HG02571 (cell line): ENCODE measurements at regions not wholly inside any gene's neighbourhood (a gene's known extent, or its start where the extent isn't known, plus 50 kb on each side); places are given as distances from the start of the nearest gene placed in this dataset.
A peak's percentile ranks its signal among the peaks of the same experiment; 100 is the strongest.

Source experiments
- ATAC-seq: cut with Tn5 transposase; IDR thresholded peaks from one replicate; pipeline ENCODE4 v1.9.1; 2021; ENCODE audit warnings: mild to moderate bottlenecking, moderate library complexity; ENCODE audit not compliant: unreplicated experiment

DNA sequence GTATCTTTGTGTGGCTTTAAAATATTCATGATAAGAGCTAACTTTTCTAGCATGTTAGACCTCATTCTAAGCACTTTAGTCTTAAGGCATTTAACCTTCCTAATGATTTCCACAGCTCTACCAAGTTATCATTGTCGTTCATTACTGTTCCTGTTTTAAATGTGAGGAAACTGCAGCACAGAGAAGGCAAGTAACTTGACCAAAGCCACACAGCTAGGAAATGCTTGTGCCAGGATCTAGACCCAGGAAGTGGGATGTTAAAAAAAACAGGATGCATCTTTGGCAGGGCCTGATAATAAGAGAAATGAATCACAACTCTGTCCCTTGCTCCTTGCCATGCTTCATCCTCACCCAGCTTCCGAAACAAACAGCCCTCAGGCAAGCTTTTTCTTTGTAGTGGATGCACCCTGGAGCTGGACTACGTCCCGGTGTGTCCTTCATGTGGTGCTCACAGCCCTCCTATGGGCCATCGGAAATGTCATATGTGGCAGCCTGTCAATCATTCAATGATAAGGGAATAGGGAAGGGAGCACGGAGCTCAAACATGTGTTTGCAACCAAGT, 196.9 kb upstream of the RREB1 start:
- ATAC-seq, result no peak

DNA sequence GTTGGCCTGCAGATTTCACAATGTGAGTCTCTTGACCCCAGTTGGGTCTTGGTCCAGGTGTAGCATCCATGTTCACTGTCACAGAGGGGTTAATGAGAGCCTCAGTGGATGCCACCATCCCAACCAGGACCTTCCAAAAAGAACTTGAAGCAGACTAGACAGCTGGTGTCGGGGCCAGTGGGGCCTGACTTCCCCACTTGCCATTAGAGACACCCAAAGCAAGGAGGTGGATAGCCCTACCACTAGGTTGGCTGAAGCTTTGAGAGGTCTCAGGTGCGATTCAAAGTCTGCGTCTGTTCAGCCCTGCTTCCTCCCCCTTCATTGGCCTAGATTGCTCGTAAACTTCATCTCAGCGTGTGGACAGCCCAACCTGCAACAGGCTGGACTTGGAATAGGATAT, 196.4 kb upstream of the RREB1 start:
- no peak for ATAC-seq

DNA sequence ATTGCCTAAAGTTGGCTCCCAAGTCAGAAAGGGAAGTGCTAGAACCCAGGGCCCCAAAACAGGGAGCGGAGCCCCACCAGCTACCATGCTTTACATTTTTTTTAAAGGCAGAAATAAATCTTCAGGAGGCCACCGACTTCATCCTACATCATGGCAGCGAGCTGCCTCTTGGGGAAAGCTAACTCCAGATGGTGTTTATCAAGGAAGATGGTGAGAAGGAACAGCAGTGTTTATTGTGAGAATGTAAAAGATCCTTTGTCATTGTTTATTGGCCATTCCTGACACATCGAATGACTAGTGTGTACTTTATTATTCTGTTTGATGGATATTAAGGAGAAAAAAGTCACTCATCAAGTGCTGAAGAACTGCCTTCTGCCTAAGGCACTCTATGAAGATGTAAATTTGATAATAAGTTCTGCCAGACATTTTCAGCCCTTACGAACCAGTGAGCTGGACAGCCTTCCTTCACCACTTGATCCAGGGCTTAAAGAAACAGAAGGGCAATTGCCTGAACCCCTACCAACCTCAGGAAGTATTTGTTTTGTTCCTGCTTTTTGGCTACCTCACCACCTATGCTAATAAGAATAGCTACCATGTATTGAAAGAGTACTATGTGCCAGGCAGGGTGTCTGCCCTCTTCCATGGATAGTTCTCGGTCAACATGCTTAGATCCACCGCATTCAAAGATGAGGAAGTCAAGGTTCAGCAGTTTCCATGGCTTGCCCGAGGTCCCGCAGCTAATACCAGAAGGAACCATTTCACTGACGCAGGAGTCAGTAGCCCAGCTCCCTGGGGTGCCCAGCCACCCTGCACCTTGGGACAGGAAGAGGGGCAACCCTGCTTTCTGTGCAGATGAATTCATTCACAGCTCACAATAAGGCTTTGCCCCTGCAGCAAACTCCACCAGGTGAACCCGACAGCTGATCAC, 194.7 kb upstream of the RREB1 start:
- ATAC-seq, result no peak

DNA sequence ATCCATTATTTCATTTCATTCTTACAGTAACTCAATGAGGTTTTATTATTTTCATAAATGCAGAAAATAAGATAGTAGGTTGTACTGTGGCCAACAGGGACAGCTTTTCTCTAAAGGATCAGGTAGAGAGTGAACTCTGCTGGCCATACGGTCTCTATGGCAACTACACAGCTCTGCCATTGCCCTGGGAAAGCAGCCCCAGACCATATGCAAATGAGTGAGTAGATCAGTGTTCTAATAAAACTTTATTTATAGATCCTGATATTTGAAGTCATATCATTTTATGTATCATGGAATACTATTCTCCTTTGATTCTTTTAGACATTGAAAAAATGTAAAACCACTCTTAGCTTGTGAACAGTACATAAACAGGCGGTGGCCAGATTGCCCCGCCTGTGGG, 192.5 kb upstream of the RREB1 start:
- no peak for ATAC-seq

DNA sequence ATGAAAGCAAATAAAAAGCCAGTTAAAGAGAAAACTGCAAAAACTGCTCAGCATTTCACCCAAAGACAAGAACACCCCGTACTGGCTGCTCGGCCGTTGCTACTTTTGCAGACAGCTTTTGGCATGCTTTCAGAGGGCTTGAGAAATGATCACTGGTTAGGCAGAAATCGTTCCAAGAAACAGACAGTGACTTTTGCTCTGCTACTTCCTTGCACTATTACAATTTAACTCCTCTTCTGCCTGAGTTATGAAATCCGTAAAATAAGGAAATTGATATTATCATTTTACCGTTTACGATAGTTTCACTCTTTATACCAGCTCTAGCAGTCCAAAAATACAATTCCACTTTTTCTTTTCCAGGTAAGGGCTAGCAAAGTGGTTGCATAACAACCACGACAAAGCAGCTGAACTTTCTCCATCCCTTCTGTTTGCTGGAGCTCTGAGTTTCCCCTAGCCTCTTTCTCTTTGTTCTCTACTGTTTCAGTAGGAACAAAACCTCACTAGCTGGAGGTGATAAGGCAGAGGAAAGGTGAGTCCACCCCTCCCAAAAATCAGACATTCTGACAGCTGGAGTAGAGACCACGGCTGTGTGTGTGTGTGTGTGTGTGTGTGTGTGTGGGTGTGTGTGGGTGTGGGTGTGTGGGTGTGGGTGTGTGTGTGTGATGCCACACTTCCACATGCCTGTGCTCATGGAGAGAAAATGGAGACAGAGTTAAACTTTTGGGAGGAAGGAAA, 191.8 kb upstream of the RREB1 start:
- no peak for ATAC-seq

DNA sequence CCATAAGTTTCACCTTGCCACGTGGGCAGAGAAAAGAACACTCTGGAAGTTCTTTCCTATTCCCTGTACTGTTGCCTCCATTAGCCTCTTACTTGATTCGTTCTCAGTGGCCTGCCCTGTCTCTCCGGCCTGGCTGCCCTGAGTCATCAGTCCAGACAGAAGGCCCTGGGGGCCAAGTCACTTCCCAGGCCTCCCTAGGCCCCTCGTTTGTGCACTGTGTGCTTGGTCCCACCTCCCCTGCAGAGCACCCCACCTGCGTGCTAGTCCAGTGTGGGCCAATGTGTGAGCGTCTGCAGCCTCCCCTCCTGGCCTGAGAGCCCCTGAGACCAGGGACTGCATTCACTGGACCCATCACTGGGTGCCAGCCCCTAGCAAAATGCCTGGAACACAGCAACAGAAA, 191.2 kb upstream of the RREB1 start:
- ATAC-seq, result no peak

DNA sequence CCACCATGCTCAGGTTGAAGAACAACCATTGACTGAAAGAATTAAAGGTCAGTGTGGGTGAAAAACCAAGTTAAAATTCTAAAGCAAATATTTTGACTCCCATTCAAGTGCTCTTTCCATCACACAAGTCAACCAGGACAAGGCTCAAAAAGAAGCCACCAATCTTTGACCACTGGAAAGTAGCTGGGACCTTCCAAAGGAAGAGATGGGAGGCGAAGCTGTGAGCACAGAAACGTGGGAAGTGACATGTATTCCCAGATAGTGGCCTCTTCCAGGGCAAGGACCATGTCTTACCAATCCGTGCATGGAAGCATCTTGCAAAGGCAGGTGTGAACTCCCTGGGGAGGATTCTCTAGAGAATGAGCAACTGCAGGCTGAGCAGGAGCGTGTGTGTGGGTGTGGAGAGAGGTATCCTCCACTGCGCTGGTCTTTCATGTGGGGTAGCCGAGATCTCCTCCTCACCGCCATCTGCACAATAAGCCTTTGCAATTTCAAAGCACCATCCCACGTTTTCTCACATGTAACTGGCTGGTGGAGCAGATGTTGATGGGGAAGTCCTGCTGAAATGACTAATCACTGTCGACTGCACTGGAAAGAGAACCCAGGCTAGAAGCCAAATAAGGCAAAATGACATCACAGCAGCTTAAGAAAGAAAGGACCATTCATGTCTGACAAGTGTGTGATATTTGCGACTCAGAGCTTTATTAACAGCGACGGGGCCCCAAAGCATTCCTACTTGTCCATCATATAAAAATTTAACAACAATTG, 189.4 kb upstream of the RREB1 start:
- ATAC-seq, result peak; percentile 90

DNA sequence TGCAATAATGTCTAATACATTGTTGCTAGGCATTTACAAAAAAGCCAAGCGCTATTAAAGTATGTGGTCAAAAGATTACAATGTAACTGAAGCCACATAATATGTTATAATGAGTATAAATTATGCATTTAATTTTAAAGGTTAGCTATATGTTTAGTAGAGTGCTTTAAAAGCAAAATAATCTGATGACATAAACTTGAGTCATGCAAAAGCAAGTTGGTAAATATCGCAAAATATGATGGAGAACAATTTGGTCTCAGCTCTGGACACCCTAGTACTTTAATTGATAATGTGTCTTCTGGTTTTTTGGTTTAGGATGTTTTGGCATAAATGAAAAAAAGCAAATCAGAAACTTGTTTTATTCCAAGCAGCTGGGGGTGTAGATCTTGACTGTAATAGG, 188.6 kb upstream of the RREB1 start:
- no peak for ATAC-seq

DNA sequence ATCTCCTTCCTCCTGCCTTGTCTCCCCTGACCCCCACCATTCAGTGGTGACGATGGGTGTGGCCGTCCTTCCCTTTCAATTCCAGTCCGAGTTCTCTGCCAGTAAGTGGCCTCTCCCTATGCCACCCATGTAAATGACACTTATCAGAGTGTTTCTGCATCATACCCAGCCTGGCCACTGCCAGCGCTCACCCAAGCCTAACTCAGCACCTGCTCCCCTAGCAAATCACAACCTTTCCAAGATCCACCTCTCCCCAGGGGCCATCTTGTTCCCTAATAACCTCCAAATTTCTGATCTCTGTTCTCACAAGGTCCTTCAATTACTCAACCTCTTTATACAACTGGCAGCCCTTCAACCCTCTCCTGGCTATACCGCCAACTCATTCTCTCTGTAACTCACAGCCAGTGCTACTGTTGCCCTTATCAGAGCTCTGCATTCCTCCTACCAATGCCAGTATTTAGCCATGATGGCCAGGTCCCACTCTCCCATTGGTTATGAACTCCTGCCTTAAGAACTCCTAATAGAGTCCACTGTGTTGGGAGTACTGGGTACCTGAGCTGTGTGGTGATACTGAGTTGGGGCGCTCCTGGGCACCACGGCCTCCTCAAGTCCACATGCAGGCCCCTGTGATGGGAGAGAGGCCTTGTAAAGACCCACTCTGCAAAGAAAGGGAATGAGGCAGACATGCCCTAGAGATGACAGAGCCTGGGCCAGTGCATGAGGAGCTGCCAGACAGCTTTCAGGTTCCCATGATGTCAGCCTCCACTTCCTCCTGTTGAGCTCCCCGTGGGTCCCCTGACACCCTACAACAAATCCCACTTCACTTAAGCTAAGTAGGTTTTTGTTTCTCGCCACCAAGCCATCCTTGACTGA, 187.4 kb upstream of the RREB1 start:
- ATAC-seq, result no peak

DNA sequence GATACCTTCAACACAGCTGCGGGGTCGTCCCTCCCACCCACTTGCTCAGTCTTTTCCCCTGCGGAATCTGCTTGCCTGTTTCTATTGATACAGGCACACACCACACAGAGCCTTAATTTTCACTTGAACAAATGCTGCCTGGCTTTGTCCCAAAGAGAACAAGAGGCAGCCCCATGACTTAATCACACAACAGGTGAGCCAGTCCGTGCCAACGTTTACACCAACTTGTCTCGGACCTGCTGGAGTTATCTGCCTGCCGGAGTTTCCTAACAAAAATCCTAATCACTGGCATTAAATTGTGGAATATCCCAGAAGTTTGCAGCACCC, 186.8 kb upstream of the RREB1 start:
- ATAC-seq, result no peak

DNA sequence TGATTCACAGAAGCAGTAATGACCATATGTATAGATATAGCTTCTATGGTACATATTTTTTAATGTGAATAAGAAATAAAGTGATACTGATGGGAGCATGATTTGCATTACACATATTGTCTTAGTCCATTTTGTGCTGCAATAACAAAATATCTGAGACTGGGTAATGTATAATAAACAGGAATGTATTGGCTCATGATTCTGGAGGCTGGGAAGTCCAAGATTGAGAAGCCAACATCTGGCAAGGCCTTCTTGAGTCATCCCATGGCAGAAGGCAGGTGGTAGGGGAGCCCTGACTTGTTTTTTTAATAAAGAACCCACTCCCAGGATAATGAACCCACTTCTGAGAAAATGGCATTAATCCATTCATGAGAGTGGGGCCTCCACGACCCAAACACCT, 185.6 kb upstream of the RREB1 start:
- ATAC-seq, result no peak

DNA sequence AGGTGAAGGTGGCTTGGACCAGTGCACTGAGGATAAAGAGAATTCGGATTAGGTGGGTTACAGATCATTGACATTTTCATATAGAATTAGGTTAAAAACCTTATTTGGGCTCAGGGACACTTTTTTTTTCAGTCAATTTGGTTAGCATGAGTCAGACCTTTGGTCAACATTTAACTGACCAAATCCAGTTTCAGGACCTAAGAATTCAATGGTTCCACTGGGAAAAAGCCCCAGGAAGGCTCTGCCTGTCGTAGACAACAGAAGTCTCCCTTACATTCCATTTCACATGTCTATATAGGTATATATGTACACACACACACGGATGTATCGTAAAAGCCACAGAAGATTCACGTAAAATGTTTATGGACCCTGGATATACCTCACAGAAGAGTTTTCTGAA, 184.2 kb upstream of the RREB1 start:
- ATAC-seq, result no peak

DNA sequence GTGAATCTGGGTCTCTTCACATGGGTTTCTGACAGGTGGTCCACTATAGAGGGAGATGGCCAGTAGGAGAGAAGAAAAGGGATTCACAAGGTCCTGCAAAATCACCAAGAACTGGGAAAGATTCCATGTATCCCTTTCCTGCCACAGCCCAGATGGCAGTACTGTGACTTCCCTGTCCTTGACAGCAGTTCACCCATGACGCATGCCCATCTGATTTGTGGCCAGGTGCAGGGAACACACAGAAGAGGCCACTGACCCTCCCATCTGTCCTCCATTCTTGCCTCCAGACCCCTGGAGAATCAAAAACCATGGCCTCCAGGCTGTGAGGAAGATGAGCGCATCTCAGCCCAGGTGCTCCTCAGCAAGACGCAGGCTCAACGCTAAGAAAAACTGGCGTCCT, 183.1 kb upstream of the RREB1 start:
- ATAC-seq, result no peak

DNA sequence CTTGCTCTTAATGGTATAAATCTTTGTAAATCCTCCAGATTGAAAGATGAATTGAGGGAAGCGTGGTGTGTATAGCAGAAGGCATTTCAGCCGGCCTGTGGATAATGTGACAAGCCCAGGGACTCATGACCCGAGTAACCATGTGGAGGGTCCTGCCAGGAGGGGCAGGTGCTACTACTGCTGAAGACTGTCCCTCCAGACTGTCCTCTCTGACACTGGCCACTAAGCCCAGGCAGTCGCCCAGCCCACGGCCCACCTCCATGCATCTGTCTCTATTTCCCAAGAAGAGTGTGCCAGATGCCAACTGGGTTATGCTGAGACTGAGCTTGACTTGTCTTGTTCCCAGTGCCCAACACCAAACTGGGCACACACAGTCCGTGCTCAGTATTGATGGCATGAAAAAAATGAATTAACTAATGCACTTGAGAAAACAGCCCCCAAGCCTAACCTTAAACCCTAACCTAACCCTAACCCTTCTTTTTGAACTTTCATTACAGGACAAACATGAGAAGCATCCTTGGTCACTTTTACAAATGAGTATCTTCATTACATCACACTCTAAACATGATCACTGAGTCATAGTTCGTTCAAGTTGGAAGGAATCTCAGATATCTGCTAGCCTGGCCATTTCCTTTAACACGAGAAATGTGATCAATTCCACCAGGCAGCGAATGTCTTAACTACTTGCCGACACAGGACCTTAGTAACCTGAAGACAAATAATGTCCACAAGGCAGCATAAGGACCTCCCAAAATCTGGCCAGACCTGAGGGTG, 182.2 kb upstream of the RREB1 start:
- no peak for ATAC-seq

DNA sequence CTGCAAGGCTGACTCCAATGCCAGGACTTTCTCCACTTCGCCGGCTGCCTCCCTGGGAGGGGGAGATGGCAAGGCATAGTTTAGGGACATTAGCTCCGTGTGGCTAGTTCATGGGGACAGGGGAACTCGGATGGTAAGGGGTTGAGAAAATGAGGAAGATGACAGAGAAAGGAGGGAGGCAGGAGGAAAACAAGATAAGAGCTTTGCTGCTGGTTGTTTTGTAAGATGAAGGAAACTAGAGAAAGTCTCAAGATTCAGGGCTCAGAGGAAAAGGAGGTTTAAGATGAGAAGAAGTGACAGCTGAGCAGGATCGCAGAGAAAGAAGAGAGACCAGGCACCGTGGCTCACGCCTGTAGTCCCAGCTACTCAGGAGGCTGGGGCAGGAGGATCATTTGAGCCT, 180.9 kb upstream of the RREB1 start:
- no peak for ATAC-seq

DNA sequence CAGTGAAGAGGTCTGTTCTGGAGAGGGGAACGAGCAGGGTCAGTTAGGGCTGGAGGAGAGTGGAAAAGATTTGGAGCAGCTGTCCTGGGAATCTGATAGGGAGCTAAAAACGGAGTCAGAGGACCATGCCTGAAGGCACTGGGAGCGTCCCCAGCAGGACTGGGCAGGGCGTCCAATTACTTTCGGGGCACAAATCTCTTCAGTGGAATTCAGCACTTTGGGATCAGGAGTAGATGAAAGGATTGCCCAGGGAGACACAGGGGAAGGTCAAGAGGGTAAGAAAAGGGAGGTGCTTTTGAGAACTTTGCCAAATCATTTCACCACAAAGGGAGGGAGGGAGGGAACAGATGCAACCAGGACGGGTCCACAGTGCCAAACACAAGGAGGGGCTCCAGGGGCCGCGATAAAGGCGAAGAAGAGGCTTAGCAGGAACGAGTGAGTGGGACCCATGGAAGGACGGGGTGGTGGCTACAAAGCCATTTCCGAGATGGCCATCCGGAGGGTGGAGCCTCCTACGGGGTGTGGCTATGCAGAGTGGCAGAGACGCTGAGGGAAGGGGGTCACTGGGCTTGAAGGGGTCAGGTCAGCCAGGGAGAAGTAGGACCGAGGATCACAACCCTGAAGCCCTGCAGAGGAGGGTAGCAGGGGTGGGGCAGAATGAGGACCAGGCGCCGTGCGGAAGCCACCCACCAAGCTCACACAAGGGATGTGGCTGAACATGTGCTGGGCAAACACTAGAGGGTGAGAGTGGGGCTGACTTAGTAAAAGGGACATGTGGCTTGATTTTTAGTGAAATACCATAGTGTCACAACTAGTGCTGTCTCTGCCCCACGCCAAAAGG, 180.0 kb upstream of the RREB1 start:
- ATAC-seq, result no peak

DNA sequence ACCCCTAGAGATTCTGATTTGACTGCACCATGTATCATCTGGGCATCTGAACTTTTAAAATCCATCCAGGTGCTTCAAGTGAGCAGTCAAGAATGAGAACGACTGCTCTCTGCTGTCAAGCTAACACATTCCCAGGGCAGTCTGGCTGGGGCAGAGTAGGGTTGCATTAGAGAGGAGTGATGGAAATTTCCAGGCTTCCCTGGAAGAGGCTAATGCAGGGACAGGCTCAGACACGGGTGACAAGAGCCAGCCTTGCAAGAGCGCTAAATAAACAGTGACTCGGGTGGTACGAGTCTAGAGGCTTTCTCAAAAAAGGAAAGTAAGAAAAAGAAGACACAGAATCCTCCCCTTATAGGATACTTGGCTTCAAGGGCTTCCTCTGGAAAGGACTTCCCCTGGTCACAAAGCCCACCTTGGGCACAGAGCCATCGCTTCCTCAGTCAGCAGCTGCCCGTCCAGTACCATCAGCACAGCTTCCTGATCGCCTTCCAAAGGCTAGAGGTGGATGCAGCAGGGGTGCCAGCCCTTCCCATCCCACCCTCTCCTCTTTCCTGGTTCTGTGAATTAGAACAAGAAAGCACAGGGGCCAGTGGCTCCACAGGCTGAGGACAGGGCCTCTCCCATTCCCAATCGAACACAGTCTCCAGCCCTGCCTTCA, 177.4 kb upstream of the RREB1 start:
- no peak for ATAC-seq
